GM12873 (cell line): ENCODE measurements at regions not wholly inside any gene's neighbourhood (a gene's known extent, or its start where the extent isn't known, plus 50 kb on each side); places are given as distances from the start of the nearest gene placed in this dataset.

Experiments used
- CTCF ChIP-seq: IDR thresholded peaks from 2 replicates; pipeline ENCODE4 v1.5.1; 2012; ENCODE audit warnings: low read depth, mild to moderate bottlenecking, moderate library complexity, low read length, control low read depth; ENCODE audit not compliant: insufficient read depth; ENCODE audit errors: missing control alignments

- TF ChIP-seq CTCF = no peak
These were observed 82.6 kb upstream of the TNP1 start for GRCh38 chr2:216942465-216942864.

- no peak for TF ChIP-seq CTCF
These were observed 82.2 kb upstream of the TNP1 start for GRCh38 chr2:216942016-216942415.

GRCh38 chr2:216936954-216937357 is 77.1 kb upstream of the TNP1 start:
- TF ChIP-seq CTCF = no peak

- no peak for TF ChIP-seq CTCF
These were observed 74.8 kb upstream of the TNP1 start for GRCh38 chr2:216934623-216935022.

GRCh38 chr2:216934151-216934550 is 74.3 kb upstream of the TNP1 start:
- TF ChIP-seq CTCF = no peak

GRCh38 chr2:216932863-216933548 is 73.1 kb upstream of the TNP1 start:
- TF ChIP-seq CTCF = no peak

- no peak for TF ChIP-seq CTCF
These were observed 72.4 kb upstream of the TNP1 start for GRCh38 chr2:216932113-216932862.
